NCI-H345 treated with DMSO at 0.1 percent for 48 hours (cell line): ENCODE measurements at regions not wholly inside any gene's neighbourhood (a gene's known extent, or its start where the extent isn't known, plus 50 kb on each side); places are given as distances from the start of the nearest gene placed in this dataset.

Source experiments
- DNase-seq: peaks from one replicate; lab custom pipeline; 2025; ENCODE audit not compliant: unreplicated experiment; lab: John Stamatoyannopoulos, UW

GRCh38 chr1:96992871-96993270 is 271.3 kb downstream of the PTBP2 start:
- no peak for DNase-seq

GRCh38 chr1:96995351-96995750 is 273.8 kb downstream of the PTBP2 start:
- no peak for DNase-seq

- DNase-seq, result no peak
Observed at GRCh38 chr1:96996001-96996400, 274.4 kb downstream of the PTBP2 start.

GRCh38 chr1:96997717-96998116 is 276.1 kb downstream of the PTBP2 start:
- no peak for DNase-seq

- DNase-seq, result no peak
Observed at GRCh38 chr1:96998466-96998865, 276.9 kb downstream of the PTBP2 start.

- DNase-seq, result no peak
Observed at GRCh38 chr1:96999191-96999590, 277.6 kb downstream of the PTBP2 start.

GRCh38 chr1:97004054-97004453 is 282.5 kb downstream of the PTBP2 start:
- no peak for DNase-seq

- DNase-seq, result no peak
Observed at GRCh38 chr1:97004743-97005142, 283.2 kb downstream of the PTBP2 start.

- no peak for DNase-seq
Observed at GRCh38 chr1:97006044-97006661, 284.6 kb downstream of the PTBP2 start.

- no peak for DNase-seq
Observed at GRCh38 chr1:97007840-97008604, 286.4 kb downstream of the PTBP2 start.

GRCh38 chr1:97010566-97011264 is 289.1 kb downstream of the PTBP2 start:
- no peak for DNase-seq

- no peak for DNase-seq
Observed at GRCh38 chr1:97013136-97013535, 291.6 kb downstream of the PTBP2 start.

- DNase-seq, result no peak
Observed at GRCh38 chr1:97013941-97014340, 292.4 kb downstream of the PTBP2 start.

GRCh38 chr1:97014426-97014825 is 292.8 kb downstream of the PTBP2 start:
- no peak for DNase-seq

GRCh38 chr1:97017895-97018294 is 296.3 kb downstream of the PTBP2 start:
- DNase-seq, result no peak
